HCT116 (cell line): ENCODE measurements at regions not wholly inside any gene's neighbourhood (a gene's known extent, or its start where the extent isn't known, plus 50 kb on each side); places are given as distances from the start of the nearest gene placed in this dataset.

Experiments
- ATAC-seq: fragments of 200-7000 bp; cut with Tn5 transposase; 2 replicates; pipeline ENCODE4 v1.9.1; 2020; ENCODE audit warnings: mild to moderate bottlenecking, moderate library complexity
- BruUV-seq: library from RNA; stranded (reverse); fragments of 400-500 nt; replicated peaks from 2 replicates; lab custom pipeline; 2021; lab: Mats Ljungman, UMichigan
- CTCF ChIA-PET: fragments of 300-600 bp; sonication (Branson Sonifier 250); formaldehyde crosslinking; loops from one replicate; lab custom pipeline; 2021; ENCODE audit warnings: antibody characterized with exemption; lab: Charles Lee
- POLR2A ChIA-PET: fragments of 300-600, 350-600 bp; sonication (Branson Sonifier 250); formaldehyde crosslinking; loops from one replicate; lab custom pipeline; 2021; ENCODE audit warnings: antibody characterized with exemption; lab: Charles Lee
- RAD21 ChIA-PET, 2 experiments: fragments of 300-600 bp; sonication (Branson Sonifier 250); formaldehyde crosslinking; loops; one replicate each; lab custom pipeline; 2023; ENCODE audit warnings: low total read pairs in 2 of 2; ENCODE audit not compliant: uncharacterized antibody in 2 of 2, unreplicated experiment in 2 of 2, low non-redundant PET in 1 of 2; lab: Charles Lee
- DNase-seq: peaks from one replicate; pipeline ENCODE4 v3.0.0-alpha.2; 2010; ENCODE audit warnings: low read depth, low spot score
- H2AFZ ChIP-seq: fragments of 200-600 bp; shearing (Covaris generic), sonication (generic); 2 replicates; pipeline ENCODE4 v1.6.1; 2017; ENCODE audit warnings: low read depth, mixed run types, mixed read lengths, antibody characterized with exemption, low read length; ENCODE audit not compliant: poor library complexity, severe bottlenecking
- H3K27ac ChIP-seq: 2 replicates; pipeline ENCODE4 v1.5.1; 2012; ENCODE audit warnings: low read depth, low read length
- H3K27me3 ChIP-seq: fragments of 200-600 bp; sonication (generic); 2 replicates; pipeline ENCODE4 v1.6.1; 2016; ENCODE audit warnings: mixed run types, low read length, mixed read lengths; ENCODE audit not compliant: insufficient read depth
- H3K36me3 ChIP-seq, 2 experiments: fragments of 200-500 bp in 1 of 2; fragments of 200-600 bp in 1 of 2; sonication (Bioruptor generic) in 1 of 2; sonication (generic) in 1 of 2; 2 replicates each; pipeline versions ENCODE4 v1.5.1 to v1.6.1; 2014 to 2016; ENCODE audit warnings: low read length in 2 of 2, inconsistent platforms in 1 of 2, mixed read lengths in 1 of 2, mixed run types in 1 of 2; ENCODE audit not compliant: insufficient read depth in 2 of 2, control insufficient read depth in 1 of 2
- H3K4me1 ChIP-seq, 2 experiments: fragments of 200-600 bp in 1 of 2; sonication (generic) in 1 of 2; 2 replicates each; pipeline versions ENCODE4 v1.5.1 to v1.6.1; 2012 to 2017; ENCODE audit warnings: low read length in 2 of 2, inconsistent platforms in 1 of 2, mild to moderate bottlenecking in 1 of 2, mixed read lengths in 1 of 2, mixed run types in 1 of 2, moderate library complexity in 1 of 2; ENCODE audit not compliant: insufficient read depth in 2 of 2, control insufficient read depth in 1 of 2
- H3K4me2 ChIP-seq: fragments of 200-600 bp; sonication (generic); 2 replicates; pipeline ENCODE4 v1.6.1; 2017; ENCODE audit warnings: mixed run types, low read length, mixed read lengths
- H3K4me3 ChIP-seq, 2 experiments: fragments of 200-600 bp in 1 of 2; sonication (generic) in 1 of 2; replicated peaks in 1 of 2; 2 replicates each; pipeline ENCODE4 v1.5.1; 2011 to 2016; ENCODE audit warnings: low read length in 2 of 2, control low read depth in 1 of 2, low read depth in 1 of 2, mild to moderate bottlenecking in 1 of 2, mixed read lengths in 1 of 2, mixed run types in 1 of 2
- H3K79me2 ChIP-seq: fragments of 200-600 bp; sonication (generic); 2 replicates; pipeline ENCODE4 v1.6.1; 2017; ENCODE audit warnings: mild to moderate bottlenecking, mixed run types, low read length, moderate library complexity, mixed read lengths; ENCODE audit not compliant: insufficient read depth
- H3K9ac ChIP-seq: fragments of 200-600 bp; sonication (generic); 2 replicates; pipeline ENCODE4 v1.6.1; 2016; ENCODE audit warnings: low read length, mixed read lengths
- H3K9me2 ChIP-seq: fragments of 200-600 bp; sonication (generic), shearing (Covaris generic); 2 replicates; pipeline ENCODE4 v1.6.1; 2017; ENCODE audit warnings: mixed run types, mild to moderate bottlenecking, moderate library complexity; ENCODE audit not compliant: insufficient read depth
- H3K9me3 ChIP-seq, 2 experiments: fragments of 200-500 bp in 1 of 2; fragments of 200-600 bp in 1 of 2; sonication (Bioruptor generic) in 1 of 2; sonication (generic) in 1 of 2; 2 replicates each; pipeline ENCODE4 v1.6.1; 2014 to 2017; ENCODE audit warnings: low read length in 2 of 2, mixed read lengths in 2 of 2, inconsistent platforms in 1 of 2, low read depth in 1 of 2, mild to moderate bottlenecking in 1 of 2, mixed run types in 1 of 2, moderate library complexity in 1 of 2; ENCODE audit not compliant: control insufficient read depth in 1 of 2, insufficient read depth in 1 of 2
- H4K20me1 ChIP-seq: fragments of 200-600 bp; sonication (generic), shearing (Covaris generic); 2 replicates; pipeline ENCODE4 v1.6.1; 2017; ENCODE audit warnings: mixed run types, mild to moderate bottlenecking, moderate library complexity; ENCODE audit not compliant: insufficient read depth
- CBX3 ChIP-seq: IDR thresholded peaks from 2 replicates; pipeline ENCODE4 v1.6.1; 2012; ENCODE audit warnings: low read depth
- ELF1 ChIP-seq: IDR thresholded peaks from 2 replicates; pipeline ENCODE4 v1.6.1; 2012; ENCODE audit warnings: low read depth, borderline replicate concordance
- EZH2 ChIP-seq: fragments of 200-600 bp; sonication (generic); IDR thresholded peaks from 2 replicates; pipeline ENCODE4 v1.6.1; 2017; ENCODE audit warnings: antibody characterized with exemption, mixed run types
- FOSL1 ChIP-seq: IDR thresholded peaks from 2 replicates; pipeline ENCODE4 v1.6.1; 2012; ENCODE audit warnings: low read depth
- RAD21 ChIP-seq: IDR thresholded peaks from 2 replicates; pipeline ENCODE4 v1.6.1; 2012; ENCODE audit warnings: low read depth, mild to moderate bottlenecking
- SIN3A ChIP-seq: IDR thresholded peaks from 2 replicates; pipeline ENCODE4 v1.6.1; 2012; ENCODE audit warnings: low read depth
- SP1 ChIP-seq: IDR thresholded peaks from 2 replicates; pipeline ENCODE4 v1.6.1; 2012; ENCODE audit warnings: low read depth
- YY1 ChIP-seq: IDR thresholded peaks from 2 replicates; pipeline ENCODE4 v1.6.1; 2011; ENCODE audit warnings: low read length, low read depth, moderate library complexity, mild to moderate bottlenecking; ENCODE audit not compliant: insufficient replicate concordance; ENCODE audit errors: extremely low read depth
- ZFX ChIP-seq: fragments of 450-650 bp; IDR thresholded peaks from 2 replicates; pipeline ENCODE4 v1.6.1; 2017
- ZNF274 ChIP-seq: fragments of 200-500 bp; sonication (Bioruptor generic); IDR thresholded peaks from 2 replicates; pipeline ENCODE4 v1.6.1; 2014; ENCODE audit warnings: mild to moderate bottlenecking, low read depth, low read length, inconsistent platforms
- intact Hi-C: fragments of 100-400 bp; cut with micrococcal nuclease; formaldehyde crosslinking; loops from 2 replicates; pipeline ENCODE4 v1.10.0; 2022
- TF ChIP-seq, protein P1 (sequence below), 3 experiments: fragments of 200-600 bp in 1 of 3; sonication (generic) in 1 of 3; IDR thresholded peaks in 2 of 3; conservative IDR thresholded peaks in 1 of 3; 2 replicates each; pipeline ENCODE4 v1.5.1; 2012 to 2017; ENCODE audit warnings: low read depth in 2 of 3, low read length in 2 of 3, antibody characterized with exemption in 1 of 3, borderline replicate concordance in 1 of 3, control low read depth in 1 of 3, mild to moderate bottlenecking in 1 of 3, mixed read lengths in 1 of 3, mixed run types in 1 of 3, moderate library complexity in 1 of 3; ENCODE audit not compliant: insufficient read depth in 1 of 3

DNA sequence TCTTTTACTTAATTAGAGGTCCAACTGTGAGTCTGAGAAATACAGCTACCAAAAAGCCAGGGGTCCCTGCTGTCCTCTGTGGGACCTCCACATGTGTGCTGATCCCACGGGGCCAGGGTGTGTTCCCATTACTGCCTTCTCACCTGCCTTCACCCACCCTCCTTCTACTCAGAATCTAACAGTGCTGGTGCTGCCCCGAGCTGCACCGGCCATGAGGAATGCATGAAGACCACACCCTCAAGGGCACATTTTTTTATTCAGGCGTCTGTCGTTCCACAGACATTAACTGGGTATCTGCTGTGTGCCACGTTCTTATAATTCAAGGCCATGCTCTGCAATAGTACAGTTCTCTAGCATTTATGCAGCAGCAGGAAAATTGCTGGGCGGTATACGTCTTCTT, 188.5 kb upstream of the PFKP start:
- Histone ChIP-seq H3K4me2 (no peak overlapping the region), H3K4me3 (no peak overlapping the region), H4K20me1 (no peaks in the 10 kb centered on the region), H3K4me1 (no peaks in the 10 kb centered on the region), H3K79me2 (no peaks in the 10 kb centered on the region), H3K36me3 (no peaks in the 10 kb centered on the region; a peak in 1 of 4 replicates), H3K9me3 (no peaks in the 10 kb centered on the region), H2AFZ (no peak overlapping the region), H3K27ac (no peak overlapping the region), H3K9ac (no peak overlapping the region), H3K27me3 (peaks cover 40% of the 10 kb centered on the region), H3K9me2 (no peaks in the 10 kb centered on the region)
- ChIA-PET CTCF (no interaction called here), RAD21 (no interaction called here), POLR2A (no interaction called here)
- BruUV-seq, result no TSS peak
- DNase-seq (no peak), ATAC-seq (no peak)
- TF ChIP-seq YY1 (no peak), ZNF274 (no peak), RAD21 (no peak), SIN3A (no peak), FOSL1 (no peak), CBX3 (no peak), EZH2 (no peak), ZFX (no peak), SP1 (no peak), ELF1 (no peak)
- TF ChIP-seq, protein P1, sequence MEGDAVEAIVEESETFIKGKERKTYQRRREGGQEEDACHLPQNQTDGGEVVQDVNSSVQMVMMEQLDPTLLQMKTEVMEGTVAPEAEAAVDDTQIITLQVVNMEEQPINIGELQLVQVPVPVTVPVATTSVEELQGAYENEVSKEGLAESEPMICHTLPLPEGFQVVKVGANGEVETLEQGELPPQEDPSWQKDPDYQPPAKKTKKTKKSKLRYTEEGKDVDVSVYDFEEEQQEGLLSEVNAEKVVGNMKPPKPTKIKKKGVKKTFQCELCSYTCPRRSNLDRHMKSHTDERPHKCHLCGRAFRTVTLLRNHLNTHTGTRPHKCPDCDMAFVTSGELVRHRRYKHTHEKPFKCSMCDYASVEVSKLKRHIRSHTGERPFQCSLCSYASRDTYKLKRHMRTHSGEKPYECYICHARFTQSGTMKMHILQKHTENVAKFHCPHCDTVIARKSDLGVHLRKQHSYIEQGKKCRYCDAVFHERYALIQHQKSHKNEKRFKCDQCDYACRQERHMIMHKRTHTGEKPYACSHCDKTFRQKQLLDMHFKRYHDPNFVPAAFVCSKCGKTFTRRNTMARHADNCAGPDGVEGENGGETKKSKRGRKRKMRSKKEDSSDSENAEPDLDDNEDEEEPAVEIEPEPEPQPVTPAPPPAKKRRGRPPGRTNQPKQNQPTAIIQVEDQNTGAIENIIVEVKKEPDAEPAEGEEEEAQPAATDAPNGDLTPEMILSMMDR (IDR thresholded peaks at IDR 0.05 in 2 of 3, conservative IDR thresholded peaks at IDR 0.05 in 1 of 3; ENCODE audit: borderline replicate concordance in 1 of 3, insufficient read depth in 1 of 3, low read depth in 2 of 3, low read length in 2 of 3), result no peak
- intact Hi-C loops, result no loop called here
